GM21423 (cell line): ENCODE measurements at regions not wholly inside any gene's neighbourhood (a gene's known extent, or its start where the extent isn't known, plus 50 kb on each side); places are given as distances from the start of the nearest gene placed in this dataset.

Source experiments
- ATAC-seq: cut with Tn5 transposase; IDR thresholded peaks from one replicate; pipeline ENCODE4 v1.9.1; 2021; ENCODE audit warnings: mild to moderate bottlenecking, moderate library complexity; ENCODE audit not compliant: unreplicated experiment

DNA sequence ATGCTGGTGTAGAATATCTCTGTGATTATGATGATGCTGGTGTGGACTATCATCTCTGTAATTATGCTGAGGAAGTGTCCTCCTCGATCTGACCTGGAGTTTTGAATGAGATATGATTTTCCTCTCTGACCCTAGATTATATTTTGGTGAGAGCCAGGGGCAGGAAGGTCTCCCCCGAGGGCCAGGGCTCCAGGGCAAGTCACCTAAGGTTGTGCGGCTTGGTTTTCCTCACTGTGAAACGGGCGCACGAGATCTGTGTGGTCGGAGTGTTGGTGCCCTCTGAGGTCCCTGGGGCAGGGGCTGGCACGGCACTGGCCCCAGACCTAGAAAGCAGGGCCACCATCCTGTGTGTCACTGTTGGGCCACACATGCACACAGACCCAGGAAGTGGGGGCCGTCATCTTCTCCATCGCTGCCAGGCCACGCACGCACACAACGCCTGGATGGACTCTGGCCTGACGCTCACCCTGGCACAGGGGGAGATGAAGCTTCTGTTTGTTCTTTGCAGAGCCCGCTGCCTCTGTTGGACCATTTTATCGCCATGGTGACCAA is 67.7 kb upstream of the ZNF469 start:
- ATAC-seq = no peak

DNA sequence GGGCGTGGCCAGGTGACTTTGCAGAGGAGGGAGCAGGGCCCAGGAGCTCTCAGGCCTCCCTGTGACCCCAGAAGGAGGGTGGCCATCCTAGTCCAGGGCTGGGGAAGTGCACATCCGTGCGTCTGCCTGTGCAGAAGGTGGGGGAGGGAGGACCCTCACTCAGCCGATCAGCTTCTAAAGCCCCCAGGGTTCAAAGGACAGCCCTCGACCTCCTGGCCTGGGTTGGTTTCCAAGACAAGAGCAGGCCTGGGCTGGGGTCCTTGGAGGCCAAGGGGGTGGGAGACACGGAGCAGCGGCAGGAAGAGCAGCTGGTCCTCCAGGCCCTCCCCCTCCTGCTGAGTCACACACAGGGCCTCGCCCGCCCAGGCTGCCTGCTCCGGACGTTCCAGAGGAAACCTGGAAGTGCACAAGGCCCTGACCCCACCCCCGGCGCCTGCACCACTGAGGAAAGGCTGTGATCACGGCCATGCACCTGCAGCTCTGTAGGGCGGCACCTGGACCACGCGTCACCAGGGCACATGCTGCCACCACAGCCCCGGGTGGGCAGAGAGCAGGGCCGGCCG is 67.1 kb upstream of the ZNF469 start:
- no peak for ATAC-seq

DNA sequence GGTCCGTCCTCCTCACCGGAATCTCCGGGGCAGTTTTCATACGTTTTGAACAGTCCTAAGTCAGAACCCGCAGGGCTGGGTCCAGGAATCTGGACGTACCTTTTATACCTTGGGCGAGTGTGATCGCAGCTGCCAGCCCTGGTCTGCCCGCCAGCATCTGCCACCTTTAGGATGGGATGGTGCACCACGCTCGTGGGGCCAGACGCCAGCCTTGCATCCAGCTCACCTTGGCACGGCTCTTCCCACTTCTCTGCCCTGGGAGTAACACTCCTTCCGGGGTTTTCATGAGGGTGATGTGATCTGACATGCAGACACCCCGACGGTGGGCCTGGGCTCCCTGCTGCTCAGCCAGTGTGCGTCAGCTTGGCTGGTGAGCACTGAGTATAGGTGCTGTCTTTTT is 66.6 kb upstream of the ZNF469 start:
- no peak for ATAC-seq

DNA sequence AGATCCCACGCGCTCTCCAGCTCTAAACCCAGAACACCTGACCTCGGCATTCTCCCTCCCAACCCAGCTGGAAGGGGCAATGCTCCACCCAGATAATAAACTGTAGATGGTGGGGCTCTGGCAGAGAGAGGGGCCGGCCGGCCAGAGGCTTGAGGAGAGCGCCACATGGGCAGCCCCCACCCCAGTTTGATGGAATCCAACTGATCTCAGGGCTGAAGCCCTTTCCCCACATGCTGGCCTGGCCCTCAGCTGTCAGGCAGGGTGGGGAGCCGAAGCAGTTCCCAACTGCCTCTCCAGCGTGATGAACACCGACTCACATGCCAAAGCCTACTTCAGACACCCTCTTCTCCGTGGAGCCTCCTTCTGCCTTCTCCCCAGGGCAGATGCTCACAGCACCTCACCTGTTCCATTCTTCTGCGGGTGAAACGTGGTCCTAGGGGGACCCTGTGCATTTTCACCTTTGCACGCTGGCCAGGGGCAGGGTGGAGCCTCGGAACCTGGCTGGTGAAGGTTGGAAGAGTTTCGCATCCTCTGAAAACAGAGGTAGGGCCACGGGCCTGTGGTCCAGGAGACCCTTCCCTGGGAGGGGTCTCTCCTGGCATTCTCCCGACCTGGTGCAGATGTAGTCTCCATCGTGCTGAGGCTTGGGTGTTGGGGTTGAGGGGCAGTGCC is 65.7 kb upstream of the ZNF469 start:
- ATAC-seq = no peak

DNA sequence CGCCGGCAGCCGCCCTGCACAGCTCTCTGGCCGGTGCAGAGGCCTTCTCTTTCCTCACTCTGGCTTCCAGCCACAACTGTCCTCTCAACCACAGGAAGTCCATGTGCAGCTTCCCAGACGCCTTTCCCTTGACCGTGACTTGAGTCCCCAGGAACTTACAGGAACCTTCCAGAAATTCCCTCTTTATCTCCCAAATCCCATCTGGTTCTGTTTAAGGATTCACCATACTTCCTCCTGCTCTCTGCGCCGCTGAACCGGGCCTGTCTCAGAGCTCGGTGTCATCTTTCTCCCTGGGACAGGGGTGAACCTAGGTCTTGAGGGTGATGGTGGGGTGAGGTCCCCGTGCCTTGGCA is 65.2 kb upstream of the ZNF469 start:
- ATAC-seq = no peak

DNA sequence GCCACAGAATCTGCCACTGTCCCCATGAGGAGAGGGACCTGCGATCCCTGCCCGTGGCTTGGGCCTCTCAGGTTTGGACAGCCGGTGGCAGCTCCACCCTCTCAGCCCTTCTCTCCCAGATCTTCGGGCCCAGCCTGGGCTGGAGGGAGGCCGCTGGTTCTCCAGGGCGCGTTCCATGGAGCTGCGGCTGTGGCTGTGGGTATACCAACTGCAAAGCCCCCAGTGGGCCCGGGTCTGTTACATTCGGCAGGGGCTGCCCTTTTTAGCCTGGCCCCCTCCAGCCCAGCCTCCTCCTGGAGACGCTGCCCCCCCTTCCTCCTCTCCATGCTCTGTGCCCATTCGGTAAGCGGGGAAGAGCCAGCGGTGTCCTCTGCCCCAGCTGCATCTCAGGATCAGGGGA is 64.7 kb upstream of the ZNF469 start:
- no peak for ATAC-seq

DNA sequence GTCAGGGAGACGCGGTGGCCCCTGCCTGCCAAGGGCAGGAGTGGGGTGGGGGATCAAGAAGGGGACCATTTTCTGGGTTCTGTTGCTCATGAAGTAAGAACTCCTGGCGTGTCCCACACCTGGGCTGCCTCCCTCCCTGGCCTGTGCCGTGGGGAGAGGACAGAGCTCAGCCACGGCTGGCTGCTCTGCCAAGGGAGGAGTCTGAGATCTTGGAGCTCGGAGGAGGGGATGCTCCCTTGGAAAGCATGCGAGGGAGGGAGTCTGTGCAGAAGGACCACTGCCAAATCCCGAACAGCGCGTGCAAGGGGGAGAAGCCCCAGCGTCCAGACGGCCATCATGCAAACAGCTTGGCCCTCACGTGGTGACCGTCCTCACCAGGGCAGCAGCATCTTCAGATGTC is 64.2 kb upstream of the ZNF469 start:
- ATAC-seq = no peak

DNA sequence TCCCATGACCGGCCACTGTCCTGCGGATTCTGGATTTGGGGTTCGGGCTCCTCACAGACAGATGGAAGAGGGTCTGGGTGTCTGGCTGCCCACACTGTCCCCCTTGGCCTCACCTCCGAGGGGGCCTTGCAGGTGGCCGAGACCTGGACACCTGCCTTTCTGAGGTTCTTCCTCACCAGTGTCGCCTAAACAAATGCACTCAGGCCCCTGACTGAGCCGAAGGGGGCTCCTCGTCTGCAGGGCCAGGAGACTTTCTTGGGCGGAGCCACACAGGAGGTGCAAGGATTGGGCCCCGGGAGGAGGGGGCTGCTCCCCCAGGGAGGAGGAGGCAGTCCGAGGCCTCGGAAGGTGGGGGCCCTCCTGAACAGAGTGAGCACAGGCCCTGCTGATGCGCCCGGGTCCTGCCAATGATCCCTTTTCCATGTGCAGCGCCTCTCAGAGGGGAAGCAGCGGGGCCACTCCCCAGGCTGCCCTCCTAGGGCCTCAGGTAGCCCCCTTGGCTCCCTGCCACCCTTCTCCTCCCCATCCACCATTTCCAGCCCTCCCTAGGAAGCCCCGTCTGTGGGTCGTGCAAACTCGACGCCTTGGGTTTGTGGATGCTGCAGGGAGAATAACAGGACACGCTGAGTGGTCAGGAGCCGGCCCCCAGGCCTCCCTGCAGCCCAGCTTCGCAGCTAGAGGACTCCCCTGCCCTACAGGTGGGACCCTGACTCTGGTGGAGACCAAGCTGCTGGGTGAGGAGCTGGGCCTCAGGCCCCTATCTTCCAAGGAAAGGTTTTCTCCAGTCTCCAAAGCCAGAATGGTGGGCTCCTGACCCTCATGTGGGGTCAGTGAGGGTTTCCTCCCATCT is 63.4 kb upstream of the ZNF469 start:
- no peak for ATAC-seq

DNA sequence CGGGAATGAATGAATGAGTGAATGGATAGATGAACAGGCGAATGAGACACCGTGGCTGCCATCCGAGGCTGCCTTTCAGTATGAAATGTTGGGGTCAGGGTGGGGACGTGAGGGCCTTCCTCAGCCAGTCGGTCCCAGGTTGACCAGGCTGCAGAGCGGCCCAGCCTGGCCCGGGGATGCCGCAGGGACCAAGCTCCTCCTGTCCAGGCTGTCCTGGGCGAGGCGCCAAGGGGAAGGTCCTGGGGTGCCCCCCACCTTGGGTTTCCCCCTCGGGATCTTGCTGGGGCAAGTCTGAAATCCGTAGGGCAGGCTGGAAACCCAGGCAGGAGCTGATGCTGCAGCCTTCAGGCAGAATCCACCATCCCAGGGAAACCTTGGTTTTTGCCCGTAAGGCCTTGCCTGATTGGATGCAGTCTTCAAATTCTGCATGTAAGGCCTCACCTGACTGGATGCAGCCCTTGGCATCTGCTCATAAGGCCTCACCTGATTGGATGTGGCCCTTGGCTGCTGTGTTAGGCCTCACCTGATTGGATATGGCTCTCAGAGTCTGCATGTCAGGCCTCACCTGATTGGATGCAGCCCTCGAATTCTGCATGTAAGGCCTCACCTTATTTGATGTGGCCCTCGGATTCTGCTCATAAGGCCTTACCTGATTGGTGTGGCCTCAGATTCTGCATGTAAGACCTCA is 61.7 kb upstream of the ZNF469 start:
- no peak for ATAC-seq

DNA sequence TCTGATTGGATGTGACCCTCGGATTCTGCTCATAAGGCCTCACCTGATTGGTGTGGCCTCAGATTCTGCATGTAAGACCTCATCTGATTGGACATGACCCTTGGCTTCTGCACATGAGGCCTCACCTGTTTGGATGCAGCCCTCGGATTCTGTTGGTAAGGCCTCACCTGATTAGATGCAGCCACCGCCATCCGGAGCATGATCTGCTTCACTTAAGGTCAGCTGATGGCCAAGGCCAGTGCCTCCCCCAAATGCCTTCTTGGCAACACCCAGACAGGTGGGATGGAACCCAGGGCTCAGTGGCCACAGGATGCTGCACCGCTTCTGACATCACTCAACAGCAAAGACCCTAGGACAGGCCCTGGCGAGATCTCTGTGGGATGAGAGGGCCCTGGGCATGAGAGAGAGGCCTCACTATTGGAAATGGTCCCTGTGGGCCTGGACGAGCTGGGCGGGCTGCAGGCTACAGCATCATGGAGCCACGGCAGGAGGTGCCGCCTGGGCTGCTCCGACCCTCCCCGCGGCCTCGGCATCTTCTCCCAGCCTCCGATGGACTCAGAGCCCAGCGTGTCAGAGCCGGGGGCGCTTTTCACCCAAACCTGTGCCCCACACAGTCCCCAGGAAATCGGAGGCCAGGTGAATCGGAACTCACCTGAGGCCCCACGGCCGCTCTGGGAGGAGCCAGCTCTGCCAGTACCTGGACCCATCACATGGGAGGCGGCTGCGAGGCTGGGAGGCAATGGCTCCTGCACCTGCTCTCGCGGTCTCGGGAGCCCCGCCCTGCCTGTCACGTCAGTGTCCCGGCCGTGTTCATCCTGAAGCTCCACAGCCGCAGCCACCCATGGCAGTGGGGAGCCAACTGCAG is 60.9 kb upstream of the ZNF469 start:
- no peak for ATAC-seq

DNA sequence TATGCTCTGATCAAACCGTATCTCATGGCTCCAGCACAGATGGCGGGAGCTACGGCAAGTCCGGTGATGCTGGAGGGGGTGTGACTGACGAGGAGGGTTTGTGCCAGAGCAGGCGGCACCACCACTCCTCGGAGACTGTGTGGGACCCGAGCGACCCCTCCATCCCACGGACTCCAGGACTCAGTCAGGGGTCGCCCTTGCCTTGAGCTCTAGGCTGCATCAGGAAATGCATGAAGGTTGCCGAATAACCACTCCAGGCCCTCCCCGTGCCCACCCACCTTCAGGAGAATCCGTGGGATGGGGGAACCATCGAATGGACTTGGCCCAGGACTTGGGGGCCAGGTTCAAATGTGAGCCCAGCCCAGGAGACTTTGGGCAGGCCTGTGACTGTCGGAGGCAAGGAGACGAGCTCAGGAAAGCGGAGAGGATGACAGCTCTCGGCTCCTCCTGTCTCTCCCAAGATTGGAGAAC is 60.2 kb upstream of the ZNF469 start:
- no peak for ATAC-seq

DNA sequence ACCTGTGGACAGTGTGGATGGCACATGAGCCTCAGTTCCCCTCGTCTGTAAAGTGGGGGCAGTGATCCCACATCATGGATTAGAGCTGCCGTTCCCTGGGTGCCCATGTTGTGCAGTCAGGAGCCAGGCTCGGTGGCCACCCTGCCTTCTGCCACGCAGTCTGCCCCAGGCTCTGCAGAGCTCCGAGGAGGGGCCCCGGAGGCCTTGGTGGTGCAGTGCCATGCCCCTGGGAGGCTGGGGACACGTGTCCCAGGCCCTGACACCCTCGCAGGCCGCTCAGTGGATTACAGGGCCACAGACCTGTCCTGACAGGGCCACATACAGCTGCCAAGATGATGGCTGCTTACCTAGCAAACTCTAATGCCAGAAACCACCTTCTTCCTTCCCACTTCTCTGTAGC is 59.7 kb upstream of the ZNF469 start:
- ATAC-seq = no peak

DNA sequence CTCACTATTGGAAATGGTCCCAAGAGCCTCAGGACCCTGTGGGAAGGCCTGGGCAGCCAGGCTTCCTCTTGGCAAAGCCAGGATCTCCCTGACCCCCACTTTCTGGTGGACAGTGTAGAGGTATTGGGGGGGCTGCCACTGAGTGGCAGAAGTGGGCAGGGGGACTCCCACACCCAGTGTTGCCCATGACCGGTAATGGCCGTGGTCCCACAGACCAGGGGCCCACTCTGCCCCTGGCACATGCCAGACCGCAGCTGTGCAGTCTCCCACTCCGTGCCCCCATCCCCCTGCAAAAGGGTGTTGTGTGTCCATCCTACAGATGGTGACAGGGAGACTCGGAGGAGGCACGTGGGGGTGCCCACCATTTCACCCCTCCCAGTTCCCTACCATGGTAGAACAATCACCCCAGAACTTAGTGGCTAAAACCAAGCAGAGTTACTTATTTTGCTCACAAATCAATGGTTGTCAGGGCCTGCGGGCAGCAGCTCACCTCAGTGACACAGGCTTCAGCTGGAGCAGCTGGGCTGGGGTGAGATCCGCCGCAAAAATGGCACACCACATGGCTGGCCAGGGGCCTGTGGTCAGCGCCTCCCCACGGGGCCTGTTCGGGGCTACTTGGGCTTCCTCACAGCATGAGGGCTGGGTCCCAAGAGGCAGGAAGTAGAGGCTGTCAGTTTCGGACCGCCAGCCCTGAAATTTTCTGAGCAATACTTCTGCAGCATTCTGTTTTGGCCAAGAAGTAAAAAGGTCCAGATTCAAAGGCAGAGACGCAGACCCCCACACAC is 59.0 kb upstream of the ZNF469 start:
- no peak for ATAC-seq

DNA sequence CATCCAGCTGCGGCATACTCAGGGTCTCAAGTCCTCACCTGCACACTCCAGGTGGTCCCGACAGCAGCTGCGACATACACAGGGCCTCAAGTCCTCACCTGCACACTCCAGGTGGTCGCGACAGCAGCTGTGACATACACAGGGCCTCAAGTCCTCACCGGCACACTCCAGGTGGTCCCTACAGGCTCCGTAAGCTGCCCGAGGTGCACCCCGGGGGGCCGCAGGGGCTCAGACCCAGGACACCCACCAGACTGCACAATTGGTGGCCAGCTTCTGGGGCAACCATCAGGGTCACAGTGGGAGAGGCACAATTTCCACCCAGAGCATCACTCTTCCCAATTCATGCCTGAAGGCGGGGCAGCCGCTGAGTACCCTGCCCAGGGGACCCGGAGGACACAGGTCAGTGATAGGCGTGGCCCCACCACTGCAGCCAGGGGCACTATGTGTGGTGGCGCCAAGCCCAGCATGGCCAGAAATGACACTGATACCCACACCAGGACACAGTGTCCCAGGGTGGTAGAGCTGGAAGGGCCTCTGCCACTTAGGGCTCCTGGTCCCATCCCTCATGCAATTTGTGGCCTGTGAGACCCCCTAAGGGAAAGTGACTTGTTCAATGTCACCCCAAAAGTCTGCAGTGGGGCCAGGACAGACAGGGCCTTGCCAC is 57.5 kb upstream of the ZNF469 start:
- ATAC-seq = no peak

DNA sequence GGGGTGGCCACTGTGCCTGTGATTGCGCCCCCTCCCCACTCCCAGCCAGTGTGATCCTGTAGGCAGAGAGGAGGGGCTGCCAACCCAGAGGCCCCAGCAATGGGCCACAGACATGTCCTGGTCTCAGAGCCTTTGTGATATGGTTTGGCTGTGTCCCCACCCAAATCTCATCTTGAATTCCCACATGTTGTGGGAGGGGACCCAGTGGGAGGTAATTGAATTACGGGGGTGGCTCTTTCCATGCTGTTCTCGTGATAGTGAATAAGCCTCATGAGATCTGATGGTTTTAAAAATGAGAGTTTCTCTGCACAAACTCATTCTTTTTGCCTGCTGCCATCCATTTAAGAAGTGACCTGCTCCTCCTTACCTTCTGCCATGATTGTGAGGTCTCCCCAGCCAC is 56.8 kb upstream of the ZNF469 start:
- ATAC-seq = no peak

DNA sequence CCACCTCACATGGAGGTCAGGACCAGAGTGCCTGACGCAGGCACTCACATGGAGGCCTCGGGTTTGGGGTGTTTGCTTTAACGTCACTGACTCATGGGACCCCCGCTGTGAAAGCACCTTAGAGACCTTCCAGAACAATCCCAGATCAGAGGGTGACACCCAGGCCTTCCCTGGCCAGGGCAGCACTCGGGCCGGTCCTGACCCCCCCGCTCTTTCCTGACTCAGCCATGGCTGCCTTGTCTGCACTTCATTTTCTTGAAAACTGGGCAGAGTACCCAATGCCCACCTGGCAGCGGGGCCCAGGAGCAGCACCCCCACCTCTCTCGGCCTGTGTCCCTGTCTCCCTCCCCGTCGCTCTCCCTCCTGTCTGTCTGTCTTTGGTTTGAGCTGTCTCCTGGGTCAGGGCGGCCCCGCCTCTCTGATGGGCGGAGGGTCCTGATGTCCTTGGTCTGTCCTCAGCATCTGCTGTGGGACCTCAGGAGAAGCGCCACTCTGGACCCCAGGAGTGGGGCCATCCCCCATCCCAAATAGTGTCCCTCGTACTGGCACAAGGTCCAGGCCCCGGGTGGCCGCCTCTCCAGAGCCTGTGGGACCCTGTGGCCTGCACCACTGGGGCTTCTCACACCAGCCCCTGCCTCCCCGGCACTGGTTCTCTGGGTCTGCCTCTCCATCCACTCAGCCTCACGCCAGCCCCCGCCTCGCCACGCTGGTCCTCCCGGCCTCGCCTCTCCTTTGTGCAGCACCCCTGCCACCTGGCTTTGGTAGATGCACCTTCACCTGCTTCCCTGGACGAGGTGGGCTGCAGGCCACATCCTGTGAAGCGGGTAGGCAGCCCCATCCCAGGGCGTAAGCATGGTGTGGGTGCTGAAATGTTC is 55.9 kb upstream of the ZNF469 start:
- ATAC-seq = no peak

DNA sequence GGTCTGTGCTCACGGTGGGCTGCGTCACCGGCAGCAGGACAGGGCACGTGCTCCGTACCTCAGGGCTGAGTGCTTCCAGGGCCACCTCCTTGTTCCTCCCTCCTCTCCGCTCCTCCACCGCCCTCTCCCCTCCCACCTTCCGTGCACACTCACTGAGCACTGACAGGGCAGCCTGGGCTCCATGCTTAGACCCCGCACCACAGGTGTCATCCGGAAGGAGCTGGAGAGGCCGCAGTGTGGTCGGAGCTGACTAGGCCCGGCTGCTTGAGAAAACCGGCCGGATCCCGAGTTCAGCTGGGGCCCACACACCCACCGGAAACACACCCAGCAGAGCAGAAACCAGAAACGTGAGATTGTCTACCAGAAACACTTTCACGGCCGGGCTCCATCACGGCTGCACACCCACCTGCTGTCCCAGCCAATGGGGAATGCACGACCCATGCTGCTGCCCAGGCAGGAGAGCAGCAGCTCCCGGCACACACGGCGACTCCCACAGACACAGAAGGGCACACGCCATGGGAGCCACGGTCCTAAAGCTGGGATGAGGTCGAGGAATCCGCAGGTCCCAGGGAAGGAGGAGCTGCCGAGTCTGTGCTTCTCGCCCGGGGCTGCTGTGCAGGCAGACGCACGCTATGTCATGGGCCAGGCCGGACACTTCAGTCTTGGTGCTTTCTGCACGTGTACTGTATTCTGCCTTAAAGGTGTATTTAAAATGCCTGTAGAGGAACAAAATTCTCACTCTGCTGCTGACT is 55.0 kb upstream of the ZNF469 start:
- no peak for ATAC-seq
